ENCODE measurements at regions not wholly inside any gene's neighbourhood (a gene's known extent, or its start where the extent isn't known, plus 50 kb on each side); places are given as distances from the start of the nearest gene placed in this dataset.
"Not testable (repeated sequence)": the region's sequence is repeated elsewhere in the genome, so short reads cannot be mapped to it uniquely, and the experiment has no call there.

DNA sequence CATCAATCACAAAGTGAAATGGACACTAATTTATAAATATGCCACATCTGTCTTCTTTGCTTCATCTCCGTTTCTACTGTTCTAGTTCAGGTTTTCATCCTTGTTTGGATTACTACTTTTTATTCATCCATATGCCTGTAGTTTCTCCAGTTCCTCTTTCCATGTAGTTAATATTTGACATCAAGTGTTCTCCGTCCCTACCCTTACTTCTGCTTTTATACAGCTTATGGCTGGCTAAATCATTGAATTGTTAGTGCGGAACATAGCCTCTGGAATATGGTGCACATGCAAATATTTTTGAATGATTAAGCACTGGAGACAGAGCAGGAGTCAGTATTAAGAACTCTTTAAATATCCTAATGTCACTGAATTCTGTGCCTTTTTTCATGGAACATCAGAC is 230.0 kb upstream of the PPP1R3A start:
- TF ChIP-seq POU2F2 (IDR thresholded peaks at IDR 0.05; ENCODE audit: low read depth, low read length) = no peak
- no peak for TF ChIP-seq POLR2A (IDR thresholded peaks at IDR 0.05; ENCODE audit: low read depth, low read length)
- no peak for TF ChIP-seq POLR2AphosphoS5 (IDR thresholded peaks at IDR 0.05; ENCODE audit: low read depth, low read length)
- no peak for TF ChIP-seq PAX5 (IDR thresholded peaks at IDR 0.05; ENCODE audit: insufficient read depth, low read length, severe bottlenecking)
- TF ChIP-seq TAF1 (IDR thresholded peaks at IDR 0.05; ENCODE audit: low read depth, low read length) = no peak
- TF ChIP-seq SPI1 (IDR thresholded peaks at IDR 0.05; ENCODE audit: low read depth, low read length) = no peak
- no peak for DNase-seq (ENCODE audit: insufficient read length, low spot score)
- no peak for FAIRE-seq

GRCh38 chr7:114141415-114141814 is 222.6 kb upstream of the PPP1R3A start:
- FAIRE-seq (no peak), DNase-seq (ENCODE audit: insufficient read length, low spot score) (no peak)
- TF ChIP-seq POLR2AphosphoS5 (IDR thresholded peaks at IDR 0.05; ENCODE audit: low read depth, low read length) = no peak
- TF ChIP-seq TAF1 (IDR thresholded peaks at IDR 0.05; ENCODE audit: low read depth, low read length) = no peak
- no peak for TF ChIP-seq PAX5 (IDR thresholded peaks at IDR 0.05; ENCODE audit: insufficient read depth, low read length, severe bottlenecking)
- no peak for TF ChIP-seq POLR2A (IDR thresholded peaks at IDR 0.05; ENCODE audit: low read depth, low read length)
- no peak for TF ChIP-seq SPI1 (IDR thresholded peaks at IDR 0.05; ENCODE audit: low read depth, low read length)
- TF ChIP-seq POU2F2 (IDR thresholded peaks at IDR 0.05; ENCODE audit: low read depth, low read length) = no peak

DNA sequence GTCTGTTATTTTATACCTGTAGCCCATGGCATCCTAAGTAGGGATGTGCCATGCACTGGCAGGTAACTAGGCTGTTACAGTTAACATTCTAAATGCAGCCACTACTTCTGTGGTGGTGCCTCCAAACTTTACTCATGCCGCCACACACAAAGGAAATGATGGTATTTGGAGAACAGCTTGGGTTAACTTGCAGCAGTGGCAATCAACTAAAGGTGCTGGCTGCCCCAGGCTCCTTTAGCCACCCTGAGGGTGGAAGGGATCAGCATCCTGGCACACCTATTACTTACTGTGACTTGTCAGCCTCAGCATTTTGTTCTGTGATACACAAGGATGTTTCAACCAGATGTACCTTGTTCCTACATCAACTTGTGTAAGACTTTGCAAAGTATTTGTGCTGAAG is 221.8 kb upstream of the PPP1R3A start:
- no peak for FAIRE-seq
- TF ChIP-seq PAX5 (IDR thresholded peaks at IDR 0.05; ENCODE audit: insufficient read depth, low read length, severe bottlenecking) = no peak
- DNase-seq (ENCODE audit: insufficient read length, low spot score) = no peak

DNA sequence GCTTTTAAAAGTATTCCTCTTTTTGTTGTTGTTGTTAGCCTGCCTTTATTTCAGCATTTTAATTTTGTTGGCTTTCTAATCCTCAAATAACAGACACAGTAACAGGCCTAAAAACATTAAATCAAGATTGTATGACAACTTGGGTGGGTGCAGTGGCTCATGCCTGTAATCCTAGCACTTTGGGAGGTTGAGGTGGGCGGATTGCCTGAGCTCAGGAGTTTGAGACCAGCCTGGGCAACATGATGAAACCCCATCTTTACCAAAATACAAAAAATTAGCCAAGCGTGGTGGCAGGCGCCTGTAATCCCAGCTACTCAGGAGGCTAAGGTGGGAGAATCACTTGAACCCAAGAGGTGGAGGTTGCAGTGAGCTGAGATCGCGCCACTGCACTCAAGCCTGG is 220.9 kb upstream of the PPP1R3A start:
- not testable (repeated sequence) for FAIRE-seq; DNase-seq (ENCODE audit: insufficient read length, low spot score)

GRCh38 chr7:114138587-114138986 is 219.8 kb upstream of the PPP1R3A start:
- TF ChIP-seq PAX5 (IDR thresholded peaks at IDR 0.05; ENCODE audit: insufficient read depth, low read length, severe bottlenecking) (no peak), SPI1 (IDR thresholded peaks at IDR 0.05; ENCODE audit: low read depth, low read length) (no peak), POU2F2 (IDR thresholded peaks at IDR 0.05; ENCODE audit: low read depth, low read length) (no peak), POLR2AphosphoS5 (IDR thresholded peaks at IDR 0.05; ENCODE audit: low read depth, low read length) (no peak), TAF1 (IDR thresholded peaks at IDR 0.05; ENCODE audit: low read depth, low read length) (no peak), POLR2A (IDR thresholded peaks at IDR 0.05; ENCODE audit: low read depth, low read length) (no peak)
- no peak for FAIRE-seq

GRCh38 chr7:114133717-114134116 is 214.9 kb upstream of the PPP1R3A start:
- DNase-seq (ENCODE audit: insufficient read length, low spot score) = no peak
- TF ChIP-seq POU2F2 (IDR thresholded peaks at IDR 0.05; ENCODE audit: low read depth, low read length) (no peak), POLR2A (IDR thresholded peaks at IDR 0.05; ENCODE audit: low read depth, low read length) (no peak), SPI1 (IDR thresholded peaks at IDR 0.05; ENCODE audit: low read depth, low read length) (no peak), PAX5 (IDR thresholded peaks at IDR 0.05; ENCODE audit: insufficient read depth, low read length, severe bottlenecking) (no peak), TAF1 (IDR thresholded peaks at IDR 0.05; ENCODE audit: low read depth, low read length) (no peak), POLR2AphosphoS5 (IDR thresholded peaks at IDR 0.05; ENCODE audit: low read depth, low read length) (no peak)
- FAIRE-seq = no peak

More at GRCh38 chr7:114138587-114138986, 219.8 kb upstream of the PPP1R3A start:
- no peak for DNase-seq (ENCODE audit: insufficient read length, low spot score)

DNA sequence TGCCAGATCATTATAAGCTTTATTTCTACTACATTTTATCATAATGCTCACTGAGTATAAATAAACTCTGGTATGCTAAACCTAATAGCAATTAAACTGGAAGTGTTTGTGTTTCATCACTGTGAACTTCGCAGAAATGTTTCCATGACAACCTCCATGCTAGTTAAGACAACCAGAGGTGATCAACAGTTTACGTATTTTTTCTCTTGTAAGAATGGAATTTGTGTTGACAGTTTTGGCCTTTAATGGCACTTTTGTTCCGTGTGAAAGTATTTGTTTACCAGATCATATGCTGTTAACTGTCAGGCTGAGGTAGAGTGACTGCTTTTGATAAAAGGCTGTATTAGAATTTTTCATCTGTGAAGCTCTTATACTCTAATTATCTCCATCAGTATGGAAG is 212.1 kb upstream of the PPP1R3A start:
- no peak for DNase-seq (ENCODE audit: insufficient read length, low spot score)
- TF ChIP-seq POU2F2 (IDR thresholded peaks at IDR 0.05; ENCODE audit: low read depth, low read length) (no peak), SPI1 (IDR thresholded peaks at IDR 0.05; ENCODE audit: low read depth, low read length) (no peak), TAF1 (IDR thresholded peaks at IDR 0.05; ENCODE audit: low read depth, low read length) (no peak), POLR2A (IDR thresholded peaks at IDR 0.05; ENCODE audit: low read depth, low read length) (no peak), POLR2AphosphoS5 (IDR thresholded peaks at IDR 0.05; ENCODE audit: low read depth, low read length) (no peak), PAX5 (IDR thresholded peaks at IDR 0.05; ENCODE audit: insufficient read depth, low read length, severe bottlenecking) (no peak)
- no peak for FAIRE-seq

DNA sequence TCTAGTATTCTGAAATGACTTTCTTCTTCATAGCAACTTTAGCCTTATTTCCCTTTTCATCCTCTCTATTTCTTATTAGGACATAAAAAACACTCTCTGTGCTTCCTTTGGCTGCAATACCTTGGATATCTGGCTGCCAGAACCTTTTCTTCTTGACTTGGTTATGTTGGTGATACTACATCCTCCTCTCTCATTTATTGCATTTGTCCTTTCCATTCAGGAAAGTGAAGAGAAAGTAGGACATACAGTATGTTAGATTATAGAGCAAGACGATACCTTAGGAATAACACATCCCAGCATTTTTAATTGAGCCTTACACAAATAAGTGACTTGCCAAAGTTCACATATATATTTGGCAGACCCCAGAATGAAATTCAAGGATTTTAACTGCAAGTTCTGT is 210.1 kb upstream of the PPP1R3A start:
- no peak for DNase-seq (ENCODE audit: insufficient read length, low spot score)
- TF ChIP-seq POLR2A (IDR thresholded peaks at IDR 0.05; ENCODE audit: low read depth, low read length) = no peak
- no peak for TF ChIP-seq PAX5 (IDR thresholded peaks at IDR 0.05; ENCODE audit: insufficient read depth, low read length, severe bottlenecking)
- no peak for TF ChIP-seq SPI1 (IDR thresholded peaks at IDR 0.05; ENCODE audit: low read depth, low read length)
- no peak for TF ChIP-seq TAF1 (IDR thresholded peaks at IDR 0.05; ENCODE audit: low read depth, low read length)
- no peak for TF ChIP-seq POLR2AphosphoS5 (IDR thresholded peaks at IDR 0.05; ENCODE audit: low read depth, low read length)
- TF ChIP-seq POU2F2 (IDR thresholded peaks at IDR 0.05; ENCODE audit: low read depth, low read length) = no peak
- no peak for FAIRE-seq

DNA sequence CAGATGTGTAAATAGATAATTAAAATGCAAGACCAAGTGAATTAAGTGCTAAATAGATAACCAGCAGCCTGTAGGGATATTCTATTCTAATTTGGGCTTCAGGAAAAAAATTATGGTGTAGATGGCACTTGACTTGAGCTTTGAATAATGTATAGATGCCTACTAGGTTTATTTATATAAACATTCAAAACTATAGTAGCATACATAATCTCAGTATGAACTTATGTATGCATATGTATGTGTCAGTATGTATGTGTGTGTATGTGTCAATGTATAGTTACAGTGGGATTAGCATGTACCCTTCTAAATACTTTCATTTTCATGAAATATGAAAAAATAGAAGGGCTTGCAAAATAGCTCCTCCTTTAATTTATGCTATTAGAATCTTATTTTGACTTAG is 207.3 kb upstream of the PPP1R3A start:
- DNase-seq (ENCODE audit: insufficient read length, low spot score) (no peak), FAIRE-seq (no peak)
- no peak for TF ChIP-seq SPI1 (IDR thresholded peaks at IDR 0.05; ENCODE audit: low read depth, low read length)
- TF ChIP-seq POU2F2 (IDR thresholded peaks at IDR 0.05; ENCODE audit: low read depth, low read length) = no peak
- TF ChIP-seq POLR2AphosphoS5 (IDR thresholded peaks at IDR 0.05; ENCODE audit: low read depth, low read length) = no peak
- no peak for TF ChIP-seq TAF1 (IDR thresholded peaks at IDR 0.05; ENCODE audit: low read depth, low read length)

GRCh38 chr7:114112806-114113205 is 194.0 kb upstream of the PPP1R3A start:
- DNase-seq (ENCODE audit: insufficient read length, low spot score) (no peak), FAIRE-seq (no peak)
- TF ChIP-seq POLR2A (IDR thresholded peaks at IDR 0.05; ENCODE audit: low read depth, low read length) (no peak), TAF1 (IDR thresholded peaks at IDR 0.05; ENCODE audit: low read depth, low read length) (no peak), PAX5 (IDR thresholded peaks at IDR 0.05; ENCODE audit: insufficient read depth, low read length, severe bottlenecking) (no peak), SPI1 (IDR thresholded peaks at IDR 0.05; ENCODE audit: low read depth, low read length) (no peak), POLR2AphosphoS5 (IDR thresholded peaks at IDR 0.05; ENCODE audit: low read depth, low read length) (no peak), POU2F2 (IDR thresholded peaks at IDR 0.05; ENCODE audit: low read depth, low read length) (no peak)

DNA sequence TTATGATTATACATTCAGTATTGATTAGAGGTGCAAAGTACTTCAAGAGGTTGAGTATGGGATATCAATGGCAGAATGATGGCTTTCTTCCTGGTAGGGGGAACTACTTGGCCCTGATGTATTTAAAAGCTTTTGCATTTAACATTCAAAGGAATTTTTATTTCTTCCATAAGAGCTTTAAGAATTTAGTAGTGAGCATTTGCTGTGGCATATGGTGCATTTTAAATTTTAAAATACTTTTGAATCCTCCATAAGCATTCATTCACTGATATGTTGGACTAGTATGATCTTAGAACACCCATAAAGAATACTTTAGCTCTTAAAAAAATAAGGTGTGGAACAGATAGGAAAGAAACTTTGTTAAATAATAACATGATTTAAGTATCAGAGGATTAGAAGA is 191.9 kb upstream of the PPP1R3A start:
- no peak for TF ChIP-seq TAF1 (IDR thresholded peaks at IDR 0.05; ENCODE audit: low read depth, low read length)
- no peak for TF ChIP-seq SPI1 (IDR thresholded peaks at IDR 0.05; ENCODE audit: low read depth, low read length)
- TF ChIP-seq POU2F2 (IDR thresholded peaks at IDR 0.05; ENCODE audit: low read depth, low read length) = no peak
- TF ChIP-seq POLR2A (IDR thresholded peaks at IDR 0.05; ENCODE audit: low read depth, low read length) = no peak
- no peak for FAIRE-seq
- DNase-seq (ENCODE audit: insufficient read length, low spot score) = no peak

Data from GM12891 (cell line).